PC-9 (cell line): ENCODE measurements at regions not wholly inside any gene's neighbourhood (a gene's known extent, or its start where the extent isn't known, plus 50 kb on each side); places are given as distances from the start of the nearest gene placed in this dataset.

ENCODE experiments used
- BruUV-seq: library from RNA; stranded (reverse); fragments of 400-500 nt; replicated peaks from 2 replicates; lab custom pipeline; 2021; lab: Mats Ljungman, UMichigan
- CTCF ChIA-PET: fragments of 300-600 bp; sonication (Branson Sonifier 250); formaldehyde crosslinking; loops from one replicate; lab custom pipeline; 2022; ENCODE audit warnings: antibody characterized with exemption; lab: Charles Lee
- POLR2A ChIA-PET: fragments of 300-600 bp; sonication (Branson Sonifier 250); formaldehyde crosslinking; loops from one replicate; lab custom pipeline; 2022; ENCODE audit warnings: antibody characterized with exemption; ENCODE audit not compliant: unreplicated experiment; lab: Charles Lee
- DNase-seq, 2 experiments: peaks; one replicate each; pipeline versions ENCODE4 v3.0.0 to v3.0.0-alpha.2; 2015 to 2022; ENCODE audit warnings: mixed read lengths in 1 of 2
- H2AFZ ChIP-seq: fragments of 200-600 bp; sonication (generic); 2 replicates; pipeline ENCODE4 v1.8.1; 2017; ENCODE audit warnings: antibody characterized with exemption
- H3F3A ChIP-seq: fragments of 200-600 bp; sonication (generic); 2 replicates; pipeline ENCODE4 v1.8.1; 2017; ENCODE audit warnings: antibody characterized with exemption, mild to moderate bottlenecking, low read depth; ENCODE audit not compliant: insufficient read depth
- H3K27ac ChIP-seq: fragments of 200-600 bp; sonication (generic); 2 replicates; pipeline ENCODE4 v1.6.1; 2016; ENCODE audit warnings: mixed run types
- H3K27me3 ChIP-seq: fragments of 200-600 bp; sonication (generic); 2 replicates; pipeline ENCODE4 v1.6.1; 2016; ENCODE audit warnings: low read depth, mixed run types; ENCODE audit not compliant: insufficient read depth
- H3K36me3 ChIP-seq: fragments of 200-600 bp; sonication (generic); 2 replicates; pipeline ENCODE4 v1.6.1; 2016; ENCODE audit warnings: low read depth, mixed run types
- H3K4me1 ChIP-seq: fragments of 200-600 bp; sonication (generic); replicated peaks from 2 replicates; pipeline ENCODE4 v1.6.1; 2016; ENCODE audit warnings: mixed run types; ENCODE audit not compliant: insufficient read depth
- H3K4me2 ChIP-seq: fragments of 200-600 bp; sonication (generic); 2 replicates; pipeline ENCODE4 v1.6.1; 2017; ENCODE audit warnings: mixed run types
- H3K4me3 ChIP-seq: fragments of 200-600 bp; sonication (generic); 2 replicates; pipeline ENCODE4 v1.6.1; 2016; ENCODE audit warnings: mixed run types
- H3K79me2 ChIP-seq: fragments of 200-600 bp; sonication (generic); 2 replicates; pipeline ENCODE4 v1.6.1; 2017; ENCODE audit warnings: low read depth, mixed run types
- H3K9me2 ChIP-seq: fragments of 200-600 bp; sonication (generic); 2 replicates; pipeline ENCODE4 v1.8.1; 2017; ENCODE audit warnings: mild to moderate bottlenecking; ENCODE audit not compliant: insufficient read depth
- H3K9me3 ChIP-seq: fragments of 200-600 bp; sonication (generic); 2 replicates; pipeline ENCODE4 v1.8.1; 2016; ENCODE audit warnings: low read depth; ENCODE audit not compliant: insufficient read depth
- H4K20me1 ChIP-seq: fragments of 200-600 bp; sonication (generic); 2 replicates; pipeline ENCODE4 v1.8.1; 2017; ENCODE audit not compliant: insufficient read depth
- CTCF ChIP-seq: fragments of 200-600 bp; sonication (generic); conservative IDR thresholded peaks from 2 replicates; pipeline ENCODE4 v1.6.1; 2017; ENCODE audit warnings: mixed run types, antibody characterized with exemption, mild to moderate bottlenecking, moderate library complexity
- EZH2 ChIP-seq: fragments of 200-600 bp; sonication (generic); IDR thresholded peaks from 2 replicates; pipeline ENCODE4 v1.8.0; 2017; ENCODE audit warnings: antibody characterized with exemption, low read depth
- intact Hi-C: fragments of 100-400 bp; cut with micrococcal nuclease; formaldehyde crosslinking; loops from one replicate; pipeline ENCODE4 v1.10.0; 2022; ENCODE audit not compliant: unreplicated experiment

DNA sequence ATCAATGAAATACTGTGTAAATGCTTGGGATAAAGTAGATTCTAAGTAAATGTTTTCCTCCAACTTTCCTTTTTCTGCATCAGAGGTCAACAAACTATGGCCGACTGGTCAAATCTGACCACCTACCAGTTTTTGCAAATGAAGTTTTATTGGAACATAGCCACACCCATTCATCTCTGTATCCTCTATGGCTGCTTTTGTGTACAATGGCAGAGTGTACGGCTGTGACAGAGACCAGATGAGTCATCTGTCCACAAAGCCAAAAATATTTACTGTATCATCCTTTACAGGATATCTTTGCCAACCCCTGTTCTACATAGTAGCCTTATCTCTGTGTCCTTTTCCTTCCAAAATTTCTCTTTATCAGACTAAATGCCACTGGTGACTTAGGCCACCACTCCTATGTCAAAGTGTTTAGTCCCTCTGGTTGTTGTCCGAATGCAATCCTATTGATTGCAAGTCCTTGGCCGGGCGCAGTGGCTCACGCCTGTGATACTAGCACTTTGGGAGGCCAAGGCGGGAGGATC is 218.4 kb upstream of the KLF4 start:
- POLR2A ChIA-PET: no interaction called here

GRCh38 chr9:107707428-107707837 is 217.9 kb upstream of the KLF4 start:
- no peak for DNase-seq
- no TSS peak for BruUV-seq
- Histone ChIP-seq H3K9me3 (no peaks in the 10 kb centered on the region), H3K79me2 (no peaks in the 10 kb centered on the region), H3K4me3 (no peak overlapping the region), H3K4me2 (no peak overlapping the region), H4K20me1 (no peaks in the 10 kb centered on the region), H3K27ac (no peak overlapping the region), H3K4me1 (peaks cover 20% of the 10 kb centered on the region), H2AFZ (no peak overlapping the region), H3K9me2 (no peaks in the 10 kb centered on the region), H3K36me3 (no peaks in the 10 kb centered on the region), H3F3A (peaks cover 11% of the 10 kb centered on the region), H3K27me3 (no peaks in the 10 kb centered on the region)
- ChIA-PET POLR2A (no interaction called here), CTCF (no interaction called here)
- intact Hi-C loops: no loop called here
- TF ChIP-seq CTCF: no peak
- TF ChIP-seq EZH2: no peak

More for the DNA sequence above, 218.4 kb upstream of the KLF4 start:
- Histone ChIP-seq H3K9me3 (no peaks in the 10 kb centered on the region), H3K36me3 (no peaks in the 10 kb centered on the region), H3K27ac (no peak overlapping the region), H3K79me2 (no peaks in the 10 kb centered on the region), H3K4me1 (peaks cover 25% of the 10 kb centered on the region), H3K9me2 (no peaks in the 10 kb centered on the region), H3K4me2 (no peak overlapping the region), H3K27me3 (no peaks in the 10 kb centered on the region), H2AFZ (no peak overlapping the region), H3K4me3 (no peak overlapping the region), H3F3A (peaks cover 11% of the 10 kb centered on the region), H4K20me1 (no peaks in the 10 kb centered on the region)
- DNase-seq: no peak
- no TSS peak for BruUV-seq
- CTCF ChIA-PET: no interaction called here
- intact Hi-C loops: no loop called here
- TF ChIP-seq EZH2: no peak
- TF ChIP-seq CTCF: no peak

- no peaks in the 10 kb centered on the region for H3K9me3 ChIP-seq
- H4K20me1 ChIP-seq: no peaks in the 10 kb centered on the region
- no peak overlapping the region for H3K4me2 ChIP-seq
- peaks cover 7% of the 10 kb centered on the region for H3F3A ChIP-seq
- ChIA-PET POLR2A (interaction anchor here (0.7 kb wide), 1 partner anchor 158 kb away, joined by 5 read pairs; no protein-coding TSS in a partner anchor), CTCF (no interaction called here)
- no peaks in the 10 kb centered on the region for H3K79me2 ChIP-seq
- DNase-seq: no peak
- no TSS peak for BruUV-seq
- no peaks in the 10 kb centered on the region for H3K36me3 ChIP-seq
- no peaks in the 10 kb centered on the region for H3K27me3 ChIP-seq
- H3K4me3 ChIP-seq: no peak overlapping the region
- H3K4me1 ChIP-seq: peaks cover 14% of the 10 kb centered on the region
- no peak overlapping the region for H2AFZ ChIP-seq
- H3K27ac ChIP-seq: no peak overlapping the region
- TF ChIP-seq CTCF (no peak), EZH2 (no peak)
- intact Hi-C loops: no loop called here
- H3K9me2 ChIP-seq: no peaks in the 10 kb centered on the region
Measured at GRCh38 chr9:107706701-107707427, 217.3 kb upstream of the KLF4 start.
